ENCODE measurements at regions not wholly inside any gene's neighbourhood (a gene's known extent, or its start where the extent isn't known, plus 50 kb on each side); places are given as distances from the start of the nearest gene placed in this dataset.
A peak's percentile ranks its signal among the peaks of the same experiment; 100 is the strongest.

DNA sequence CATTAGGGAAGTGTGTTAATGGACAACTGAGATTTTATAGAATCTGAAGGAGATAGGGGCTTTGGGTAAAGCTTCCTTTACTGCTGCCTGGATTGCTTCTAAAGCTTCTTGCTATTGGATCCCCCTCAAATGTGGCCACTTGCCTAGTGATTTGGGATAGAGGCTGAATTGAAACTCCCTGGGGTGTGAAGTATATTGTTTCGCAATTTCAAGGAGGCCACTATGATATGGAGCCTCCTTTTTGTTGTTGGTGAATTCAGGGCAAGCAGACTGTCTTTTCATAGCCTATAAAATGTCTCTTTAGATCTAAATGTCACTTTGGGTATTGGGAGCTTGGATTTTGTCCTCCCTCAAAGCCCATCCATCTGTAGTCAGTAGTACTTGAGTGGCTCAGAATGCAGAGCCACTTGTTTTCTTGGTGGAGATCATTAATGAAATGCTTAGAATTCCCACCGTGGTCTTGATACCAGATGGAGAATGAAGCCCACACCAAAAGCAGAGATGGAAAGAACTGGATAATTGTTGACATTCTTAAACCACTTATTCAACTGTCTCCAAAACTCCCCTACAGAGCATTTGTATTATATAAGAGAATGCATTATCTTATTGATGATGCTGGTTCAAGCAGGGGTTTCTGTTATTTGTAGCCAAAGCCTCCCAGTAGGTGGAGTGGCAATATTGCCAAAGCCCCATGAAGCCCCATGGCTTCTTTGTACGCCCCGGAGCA is 144.3 kb upstream of the KCNE2 start:
- peak in 1 of 2 donors; percentile 13 for DNase-seq (ENCODE audit: low read depth in 2 of 2)
- TF ChIP-seq CTCF (IDR thresholded peaks at IDR 0.05; ENCODE audit: low read depth, low read length): no peak
- H3K4me3 ChIP-seq (replicated peaks in 1 of 2; ENCODE audit: low read depth in 2 of 2, low read length in 2 of 2): no peak overlapping the region

- TF ChIP-seq CTCF (IDR thresholded peaks at IDR 0.05; ENCODE audit: low read depth, low read length): no peak
- H3K4me3 ChIP-seq (replicated peaks in 1 of 2; ENCODE audit: low read depth in 2 of 2, low read length in 2 of 2): no peak overlapping the region
- no peak for DNase-seq (ENCODE audit: low read depth in 2 of 2)
Measured at GRCh38 chr21:34220556-34221195, 143.1 kb upstream of the KCNE2 start.

- H3K4me3 ChIP-seq (replicated peaks in 1 of 2; ENCODE audit: low read depth in 2 of 2, low read length in 2 of 2): no peak overlapping the region
- DNase-seq (ENCODE audit: low read depth in 2 of 2): peak; percentile 7 to 47
- no peak for TF ChIP-seq CTCF (IDR thresholded peaks at IDR 0.05; ENCODE audit: low read depth, low read length)
Measured at GRCh38 chr21:34221331-34222030, 142.3 kb upstream of the KCNE2 start.

GRCh38 chr21:34222031-34222335 is 141.8 kb upstream of the KCNE2 start:
- H3K4me3 ChIP-seq (replicated peaks in 1 of 2; ENCODE audit: low read depth in 2 of 2, low read length in 2 of 2): no peak overlapping the region
- TF ChIP-seq CTCF (IDR thresholded peaks at IDR 0.05; ENCODE audit: low read depth, low read length): no peak
- DNase-seq (ENCODE audit: low read depth in 2 of 2): no peak

DNA sequence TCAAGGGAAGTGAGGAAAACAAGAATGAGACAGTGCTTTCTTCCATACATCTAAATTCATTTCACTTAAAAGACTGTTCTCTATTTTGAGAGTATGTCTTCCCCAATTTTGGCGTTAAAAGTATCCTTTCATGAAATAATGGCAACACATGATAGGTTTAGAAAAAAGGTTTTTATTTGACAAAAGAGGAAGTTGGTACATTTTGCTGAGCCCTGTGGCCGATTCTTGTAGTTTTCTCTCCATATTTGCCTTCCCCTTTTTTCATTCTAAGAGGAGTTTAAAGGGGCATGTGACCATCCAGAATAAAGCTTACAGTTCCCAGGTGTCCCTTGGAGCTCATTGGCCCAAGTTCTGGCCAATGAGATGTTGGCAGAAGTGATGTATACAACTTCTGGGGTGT is 140.4 kb upstream of the KCNE2 start:
- DNase-seq (ENCODE audit: low read depth in 2 of 2): no peak
- no peak for TF ChIP-seq CTCF (IDR thresholded peaks at IDR 0.05; ENCODE audit: low read depth, low read length)

GRCh38 chr21:34227386-34227852 is 136.4 kb upstream of the KCNE2 start:
- DNase-seq (ENCODE audit: low read depth in 2 of 2): peak; percentile 24 to 85
- H3K4me3 ChIP-seq (replicated peaks in 1 of 2; ENCODE audit: low read depth in 2 of 2, low read length in 2 of 2): no peak overlapping the region
- TF ChIP-seq CTCF (IDR thresholded peaks at IDR 0.05; ENCODE audit: low read depth, low read length): no peak

More for the DNA sequence above, 140.4 kb upstream of the KCNE2 start:
- H3K4me3 ChIP-seq (replicated peaks in 1 of 2; ENCODE audit: low read depth in 2 of 2, low read length in 2 of 2): no peak overlapping the region

All from cardiac fibroblast (primary cell).